ENCODE measurements at regions not wholly inside any gene's neighbourhood (a gene's known extent, or its start where the extent isn't known, plus 50 kb on each side); places are given as distances from the start of the nearest gene placed in this dataset.

DNA sequence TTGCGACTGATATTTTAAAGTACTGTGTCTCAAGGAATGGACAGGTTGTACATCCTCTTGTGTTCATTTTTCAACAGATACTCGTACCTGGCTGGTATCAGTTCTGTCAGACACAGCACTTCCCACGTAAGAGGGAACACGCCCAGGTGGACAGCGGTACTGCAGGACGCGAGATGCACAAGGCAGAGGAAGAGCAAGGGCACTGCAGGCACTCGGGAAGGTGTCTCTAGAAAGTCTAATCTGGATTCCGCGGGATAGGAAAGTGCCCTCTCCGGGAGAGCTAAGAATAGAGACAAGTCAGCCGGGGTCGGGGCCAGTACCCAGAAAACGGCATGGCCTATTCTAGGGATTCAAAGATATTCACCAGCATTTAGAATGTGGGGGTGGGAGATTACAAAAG lies 94.2 kb upstream of the MBOAT1 start:
- TF ChIP-seq, protein P1, sequence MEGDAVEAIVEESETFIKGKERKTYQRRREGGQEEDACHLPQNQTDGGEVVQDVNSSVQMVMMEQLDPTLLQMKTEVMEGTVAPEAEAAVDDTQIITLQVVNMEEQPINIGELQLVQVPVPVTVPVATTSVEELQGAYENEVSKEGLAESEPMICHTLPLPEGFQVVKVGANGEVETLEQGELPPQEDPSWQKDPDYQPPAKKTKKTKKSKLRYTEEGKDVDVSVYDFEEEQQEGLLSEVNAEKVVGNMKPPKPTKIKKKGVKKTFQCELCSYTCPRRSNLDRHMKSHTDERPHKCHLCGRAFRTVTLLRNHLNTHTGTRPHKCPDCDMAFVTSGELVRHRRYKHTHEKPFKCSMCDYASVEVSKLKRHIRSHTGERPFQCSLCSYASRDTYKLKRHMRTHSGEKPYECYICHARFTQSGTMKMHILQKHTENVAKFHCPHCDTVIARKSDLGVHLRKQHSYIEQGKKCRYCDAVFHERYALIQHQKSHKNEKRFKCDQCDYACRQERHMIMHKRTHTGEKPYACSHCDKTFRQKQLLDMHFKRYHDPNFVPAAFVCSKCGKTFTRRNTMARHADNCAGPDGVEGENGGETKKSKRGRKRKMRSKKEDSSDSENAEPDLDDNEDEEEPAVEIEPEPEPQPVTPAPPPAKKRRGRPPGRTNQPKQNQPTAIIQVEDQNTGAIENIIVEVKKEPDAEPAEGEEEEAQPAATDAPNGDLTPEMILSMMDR (IDR thresholded peaks at IDR 0.05) = no peak
- TF ChIP-seq POLR2A (IDR thresholded peaks at IDR 0.05) (no peak), EP300 (IDR thresholded peaks at IDR 0.05) (no peak)
